HPDE6-E6E7 (cell line): ENCODE measurements at regions not wholly inside any gene's neighbourhood (a gene's known extent, or its start where the extent isn't known, plus 50 kb on each side); places are given as distances from the start of the nearest gene placed in this dataset.
"Not testable (repeated sequence)": the region's sequence is repeated elsewhere in the genome, so short reads cannot be mapped to it uniquely, and the experiment has no call there.

Experiments
- DNase-seq: peaks from one replicate; pipeline ENCODE4 v3.0.0; 2011; ENCODE audit warnings: missing footprints; ENCODE audit errors: extremely low spot score

DNA sequence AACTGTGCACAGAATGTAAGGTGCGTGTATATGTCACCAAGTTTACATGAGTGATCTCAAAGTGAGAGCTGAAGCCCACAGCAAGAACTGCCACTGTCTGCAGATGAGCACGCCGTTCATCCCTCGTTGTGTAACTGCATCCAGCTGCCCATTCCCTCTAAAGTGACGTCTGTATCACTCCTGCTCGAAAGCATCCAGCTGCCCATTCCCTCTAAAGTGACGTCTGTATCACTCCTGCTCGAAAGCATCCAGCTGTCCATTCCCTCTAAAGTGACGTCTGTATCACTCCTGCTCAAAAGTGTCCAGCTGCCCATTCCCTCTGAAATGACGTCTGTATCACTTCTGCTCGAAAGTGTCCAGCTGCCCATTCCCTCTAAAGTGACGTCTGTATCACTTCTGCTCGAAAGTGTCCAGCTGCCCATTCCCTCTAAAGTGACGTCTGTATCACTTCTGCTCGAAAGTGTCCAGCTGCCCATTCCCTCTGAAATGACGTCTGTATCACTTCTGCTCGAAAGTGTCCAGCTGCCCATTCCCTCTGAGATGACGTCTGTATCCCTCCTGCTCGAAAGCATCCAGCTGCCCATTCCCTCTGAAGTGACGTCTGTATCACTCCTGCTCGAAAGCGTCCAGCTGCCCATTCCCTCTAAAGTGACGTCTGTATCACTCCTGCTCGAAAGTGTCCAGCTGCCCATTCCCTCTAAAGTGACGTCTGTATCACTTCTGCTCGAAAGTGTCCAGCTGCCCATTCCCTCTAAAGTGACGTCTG lies 871.4 kb downstream of the TRIML1 start:
- DNase-seq, result not testable (repeated sequence)

DNA sequence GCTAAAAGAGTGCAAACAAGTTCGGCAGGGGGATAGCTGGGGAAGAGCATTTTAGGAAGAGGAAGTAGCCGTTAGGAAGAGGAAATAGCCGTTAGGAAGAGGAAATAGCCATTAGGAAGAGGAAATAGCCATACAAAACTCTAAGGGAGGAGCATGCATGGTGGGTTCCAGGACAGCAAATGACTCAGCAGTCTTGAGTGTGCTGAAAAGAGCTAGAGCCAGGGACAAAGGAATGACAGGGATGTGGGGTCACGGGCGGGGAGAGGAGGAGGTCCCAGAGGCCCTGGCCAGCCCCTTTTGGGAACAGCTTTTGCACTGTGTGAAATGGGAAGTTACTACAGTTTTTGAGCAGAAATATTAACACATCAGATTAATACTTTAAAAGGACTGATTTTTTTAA lies 882.6 kb downstream of the TRIML1 start:
- DNase-seq, result no peak

DNA sequence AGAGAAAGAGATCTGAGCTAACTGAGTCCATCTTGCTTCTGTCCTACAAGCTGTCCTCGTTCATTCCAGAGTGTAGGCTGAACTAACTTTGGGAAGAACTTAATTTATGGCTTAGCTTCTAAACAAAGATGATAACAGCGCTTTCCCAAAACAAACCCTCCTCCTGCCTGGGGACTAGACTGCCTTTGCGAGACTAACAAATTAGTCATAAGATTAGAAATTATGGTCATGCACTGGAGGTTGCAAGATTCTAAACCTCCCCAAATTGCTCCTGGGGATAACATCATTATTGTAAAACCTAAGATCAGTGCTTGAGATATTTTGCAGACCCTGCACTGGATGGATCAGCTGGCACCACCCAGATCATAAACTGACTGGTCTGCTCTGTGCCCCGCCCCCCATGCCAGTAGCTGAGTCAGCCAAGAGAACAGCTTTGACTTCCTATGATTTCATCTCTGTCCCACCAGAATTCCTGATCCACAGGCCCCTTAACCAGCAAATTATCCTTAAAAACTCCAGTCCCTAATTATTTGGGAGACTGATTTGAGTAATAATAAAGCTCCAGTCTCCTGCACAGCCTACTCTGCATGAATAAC lies 883.3 kb downstream of the TRIML1 start:
- no peak for DNase-seq

DNA sequence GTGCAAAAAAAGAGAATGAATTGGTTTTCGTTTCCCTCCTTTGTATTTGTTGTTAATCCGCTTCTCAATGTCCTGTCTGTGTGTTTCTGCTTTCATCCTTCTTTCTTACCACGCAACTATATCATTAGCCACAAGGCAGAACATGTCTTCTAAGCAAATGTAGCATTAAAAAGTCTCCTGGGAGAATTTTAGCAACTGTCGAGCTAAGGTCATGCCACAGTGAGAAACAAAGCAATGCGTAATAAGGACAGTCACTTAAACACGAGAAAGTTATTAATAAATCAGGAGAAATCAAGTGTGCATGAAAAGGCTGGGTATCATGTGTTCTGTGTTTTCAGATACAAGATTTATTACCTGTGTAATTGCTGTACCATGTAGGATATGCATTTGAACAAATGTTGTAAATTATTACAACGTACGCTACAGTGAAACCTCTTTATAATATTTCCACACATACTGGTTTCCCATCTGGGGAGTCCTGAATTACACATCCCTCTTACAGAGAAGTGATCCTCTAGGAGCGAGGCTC lies 890.8 kb downstream of the TRIML1 start:
- DNase-seq, result no peak

DNA sequence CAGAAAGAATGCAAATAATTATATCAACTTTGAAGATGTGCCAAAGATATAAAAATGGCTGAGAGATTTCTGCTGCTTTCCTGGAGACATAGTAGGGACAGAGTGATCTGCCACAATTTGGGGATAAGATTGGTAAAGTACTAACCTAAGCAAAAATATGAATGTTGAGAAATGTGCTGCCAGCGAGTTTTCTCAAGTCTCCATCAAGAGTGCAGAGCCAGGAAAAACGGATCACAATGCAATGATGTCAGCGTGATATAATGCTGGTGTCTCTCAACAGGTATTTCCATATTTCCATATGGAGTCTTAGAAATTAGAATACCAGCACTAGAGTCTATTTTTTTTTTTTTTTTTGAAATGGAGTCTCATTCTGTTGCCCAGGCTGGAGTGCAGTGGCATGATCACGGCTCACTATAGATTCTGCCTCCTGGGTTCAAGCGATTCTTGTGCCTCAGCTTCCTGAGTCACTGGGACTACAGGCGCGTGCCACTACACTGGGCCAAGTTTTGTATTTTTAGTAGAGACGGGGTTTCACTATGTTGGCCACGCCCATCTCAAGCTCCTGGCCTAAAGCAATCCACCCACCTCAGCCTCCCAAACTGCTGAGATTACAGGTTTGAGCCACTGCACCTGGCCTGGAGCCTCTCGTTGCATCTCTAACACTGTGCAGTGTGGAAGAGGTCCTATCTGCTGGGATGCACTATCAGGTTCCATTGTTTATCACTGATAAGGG lies 893.5 kb downstream of the TRIML1 start:
- no peak for DNase-seq

DNA sequence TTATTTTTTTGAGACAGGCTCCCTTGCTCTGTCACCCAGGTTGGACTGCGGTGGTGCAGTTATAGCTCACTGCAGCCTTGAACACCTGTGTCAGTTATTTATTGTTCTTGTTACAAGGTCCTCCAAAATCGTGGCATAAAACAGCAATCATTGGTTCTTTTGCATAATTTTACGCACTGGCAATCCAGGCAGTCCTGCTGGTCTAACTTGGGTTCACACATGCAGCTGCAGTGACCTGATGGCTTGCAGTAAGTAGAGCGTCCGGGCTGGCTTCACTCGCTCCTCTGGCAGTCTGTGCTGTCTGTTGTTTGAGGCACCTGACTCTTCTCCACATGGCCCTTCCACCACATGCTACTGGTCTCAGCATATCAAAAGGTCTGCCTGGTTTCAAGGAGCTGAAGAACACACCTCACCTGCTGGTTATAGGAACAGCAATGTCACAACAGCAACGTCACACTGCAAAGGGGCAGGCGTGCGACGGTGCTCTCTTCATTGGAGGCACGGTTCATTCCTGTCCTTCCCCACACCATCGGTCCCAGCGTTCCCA lies 894.6 kb downstream of the TRIML1 start:
- no peak for DNase-seq

DNA sequence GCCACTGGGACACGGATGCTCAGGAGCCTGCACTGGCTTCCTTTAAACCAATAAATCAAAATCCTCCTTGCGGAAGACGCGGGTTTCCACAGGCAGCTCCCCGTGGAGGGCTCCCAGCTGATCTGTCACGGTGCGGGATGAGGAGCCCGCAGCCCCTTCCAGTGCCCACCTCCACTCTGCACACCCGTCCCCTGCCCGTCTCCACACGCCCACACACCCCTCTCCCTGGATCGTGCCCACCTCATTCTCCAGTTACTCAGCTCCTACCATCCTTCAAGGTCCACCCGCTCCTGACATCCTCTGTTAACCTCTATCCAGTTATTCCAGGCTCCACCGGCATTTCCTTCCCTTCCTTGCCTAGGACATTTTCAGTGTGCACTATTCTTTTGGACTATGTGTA lies 895.9 kb downstream of the TRIML1 start:
- DNase-seq, result no peak

DNA sequence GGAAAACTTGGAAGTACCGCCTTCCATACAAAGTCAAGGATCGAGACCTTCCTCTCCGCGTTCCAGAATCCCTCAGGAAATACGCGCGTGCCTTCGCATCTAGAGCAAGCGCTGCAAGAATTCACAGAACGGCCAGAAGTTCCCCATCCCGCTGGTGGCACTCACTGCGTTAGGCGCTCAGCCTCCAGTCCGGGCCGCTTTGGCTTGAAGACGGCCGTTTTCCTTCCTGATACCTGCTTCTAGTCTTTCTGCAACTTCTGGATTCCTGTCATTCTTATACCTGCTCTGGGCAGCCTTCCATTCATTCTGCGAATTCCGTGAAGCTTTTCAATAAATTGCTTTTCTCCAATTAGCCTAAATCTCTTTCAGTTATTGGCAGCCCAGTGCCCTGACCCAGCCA lies 896.4 kb downstream of the TRIML1 start:
- no peak for DNase-seq

DNA sequence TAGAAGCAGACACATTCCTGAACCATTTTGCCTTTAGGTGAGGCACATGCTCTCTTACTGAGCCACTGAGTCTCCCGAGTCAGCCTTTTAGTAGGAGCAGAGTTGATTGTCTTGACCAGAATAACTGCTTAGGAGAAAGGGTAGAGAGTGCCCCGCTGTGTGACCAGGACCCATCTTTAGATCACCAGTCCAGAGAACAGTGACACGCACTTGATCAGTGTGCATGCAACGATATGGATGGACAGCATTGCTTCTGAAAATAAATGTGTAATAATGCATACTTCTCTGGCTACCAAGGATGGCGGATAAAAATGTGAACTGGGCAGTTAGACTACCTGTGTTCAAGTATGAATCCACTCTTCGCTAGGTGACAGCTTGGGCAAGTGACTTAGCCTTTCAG lies 897.7 kb downstream of the TRIML1 start:
- DNase-seq, result no peak

DNA sequence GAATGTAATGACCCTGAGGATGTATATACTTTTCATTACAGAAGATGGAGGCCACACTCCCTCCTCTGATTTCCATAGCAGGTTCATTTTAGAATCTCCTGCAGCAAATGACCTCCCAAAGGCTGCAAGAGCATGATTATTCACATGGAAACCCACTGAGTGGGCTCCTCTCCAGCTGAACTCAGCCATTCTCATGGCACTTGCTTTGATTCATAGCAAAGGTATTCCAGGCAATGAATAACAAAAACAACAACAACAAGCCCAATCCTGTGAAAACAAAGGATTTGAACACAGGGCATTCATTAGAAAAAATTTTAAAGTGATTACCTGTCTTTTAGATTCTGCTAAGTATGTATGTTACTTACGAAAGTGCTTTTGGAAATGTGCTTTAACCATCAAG lies 894.0 kb upstream of the FRG1 start:
- peak; percentile 22 for DNase-seq

DNA sequence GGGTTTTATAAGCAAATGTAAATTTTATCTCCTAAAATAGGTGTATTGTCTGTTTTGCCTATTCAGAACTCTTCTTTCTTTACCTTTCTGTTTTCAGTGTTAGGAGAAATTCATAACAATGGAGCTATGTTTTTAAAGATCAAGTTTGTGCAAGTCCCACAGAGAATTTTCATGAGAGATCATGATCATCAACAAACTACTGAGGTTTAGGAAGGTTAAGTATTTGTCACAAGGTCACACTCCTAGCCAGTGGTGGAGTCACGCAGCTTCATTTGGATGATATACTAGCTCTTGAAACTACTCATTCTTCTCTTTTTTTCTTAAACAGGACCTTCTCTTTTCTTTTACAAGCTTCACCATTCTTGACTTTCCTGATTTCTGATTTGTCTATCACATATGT lies 892.6 kb upstream of the FRG1 start:
- DNase-seq, result no peak

DNA sequence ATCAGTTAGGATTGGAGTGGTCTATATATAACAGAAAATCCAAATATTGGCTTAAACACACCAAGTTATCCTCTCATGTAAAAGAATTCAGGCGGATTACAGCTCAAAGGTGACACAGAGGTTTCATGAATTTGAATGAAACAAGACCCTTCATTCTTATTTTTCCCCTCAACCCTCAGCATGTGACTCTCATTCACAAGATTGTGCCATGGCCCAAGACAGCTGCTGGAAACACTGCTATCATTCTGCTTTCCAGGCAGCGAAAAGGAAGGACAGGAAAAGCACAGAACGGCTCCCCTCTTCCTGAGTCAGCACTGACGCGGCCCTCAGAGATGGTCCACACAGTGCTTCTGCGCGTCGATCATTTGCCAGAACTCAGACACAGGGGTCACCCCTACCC lies 891.0 kb upstream of the FRG1 start:
- DNase-seq, result no peak

DNA sequence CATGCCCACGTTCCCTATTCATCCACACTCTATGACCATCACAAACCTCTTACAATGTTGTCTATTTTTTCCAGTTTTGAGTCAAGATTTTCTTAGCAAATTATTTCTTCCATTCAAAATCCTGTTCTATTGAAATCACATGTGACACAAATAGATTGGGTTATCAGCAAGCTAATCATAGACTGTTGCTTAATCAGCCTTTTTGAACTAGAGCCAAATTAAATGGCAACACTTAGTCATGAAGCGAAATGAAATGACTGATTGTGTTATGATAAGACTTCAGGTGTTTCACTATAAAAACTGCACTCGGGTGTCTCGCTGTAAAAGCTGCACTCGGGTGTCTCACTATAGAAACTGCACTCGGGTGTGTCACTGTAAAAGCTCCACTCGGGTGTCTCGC lies 890.0 kb upstream of the FRG1 start:
- no peak for DNase-seq

DNA sequence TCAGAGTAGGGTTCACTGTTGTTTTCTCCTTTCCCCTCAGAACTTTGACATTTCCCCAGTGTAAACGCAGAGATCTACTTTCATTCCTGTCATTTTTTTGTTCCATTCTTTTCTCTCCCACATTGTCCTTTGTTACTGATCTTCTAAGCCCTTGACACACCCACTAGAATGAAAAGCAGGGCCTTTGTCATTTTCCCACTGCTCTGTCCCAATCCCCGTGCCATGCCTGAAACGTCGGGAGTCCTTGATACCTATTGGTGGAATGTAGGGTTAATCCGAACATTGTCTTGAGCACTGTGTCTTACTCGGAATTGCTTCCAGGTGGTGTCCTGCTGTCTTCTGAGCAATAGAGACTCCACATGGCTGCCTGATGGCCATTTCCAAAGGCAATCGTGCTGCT lies 887.1 kb upstream of the FRG1 start:
- no peak for DNase-seq

DNA sequence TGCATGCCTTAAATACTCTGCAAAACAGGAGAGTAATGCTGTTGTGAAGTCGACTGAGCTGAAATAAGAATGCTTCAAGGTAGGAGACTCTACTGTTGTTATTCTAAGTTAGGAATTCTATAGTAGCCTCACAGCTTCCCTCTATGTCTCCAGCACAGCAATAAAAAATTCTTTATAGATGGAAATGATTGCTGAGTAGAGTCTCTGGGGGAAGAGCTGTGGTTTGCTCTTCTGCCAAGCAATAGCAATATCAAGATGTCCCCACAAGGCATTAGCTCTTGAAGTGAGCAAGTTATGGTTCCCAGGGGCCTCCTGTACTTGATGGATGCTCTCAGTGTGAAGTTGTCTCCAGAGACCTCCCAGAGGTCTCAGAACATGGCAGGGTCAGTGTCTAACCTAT lies 880.6 kb upstream of the FRG1 start:
- DNase-seq, result no peak

DNA sequence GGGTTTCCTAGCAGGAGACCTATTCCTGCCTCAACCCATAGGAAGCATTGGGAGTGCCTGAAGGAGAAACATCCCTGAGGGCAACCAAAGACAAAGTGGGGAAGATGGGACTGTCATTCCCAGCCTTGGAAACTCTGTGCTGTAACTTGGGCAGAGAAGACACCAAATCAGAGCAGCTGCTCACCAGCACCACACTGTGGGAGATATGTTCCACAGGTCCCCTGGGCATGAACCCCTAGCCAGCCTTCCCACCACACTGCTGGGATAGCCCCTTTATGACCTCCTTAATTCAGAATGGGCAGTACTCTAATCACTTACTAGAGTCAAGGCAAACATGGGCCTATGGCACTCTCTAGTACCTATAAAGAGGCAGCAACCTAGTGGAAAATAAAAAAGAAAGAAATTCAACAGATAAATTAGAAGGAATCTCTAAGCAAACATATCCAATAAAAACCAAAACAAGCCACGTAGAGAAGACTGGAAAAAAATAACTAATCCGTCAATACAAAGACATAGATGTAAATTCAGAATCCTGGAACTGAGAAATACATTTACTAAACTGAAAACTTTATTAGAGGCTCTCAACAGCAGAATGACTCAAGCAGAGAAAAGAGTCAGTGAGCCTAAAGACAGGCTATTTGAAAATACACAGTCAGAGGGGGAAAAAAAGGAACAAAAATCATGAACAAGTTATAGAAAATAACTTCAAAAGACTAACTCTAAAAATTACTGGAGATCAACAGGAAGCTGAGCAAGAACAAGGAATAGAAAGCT lies 878.4 kb upstream of the FRG1 start:
- no peak for DNase-seq

DNA sequence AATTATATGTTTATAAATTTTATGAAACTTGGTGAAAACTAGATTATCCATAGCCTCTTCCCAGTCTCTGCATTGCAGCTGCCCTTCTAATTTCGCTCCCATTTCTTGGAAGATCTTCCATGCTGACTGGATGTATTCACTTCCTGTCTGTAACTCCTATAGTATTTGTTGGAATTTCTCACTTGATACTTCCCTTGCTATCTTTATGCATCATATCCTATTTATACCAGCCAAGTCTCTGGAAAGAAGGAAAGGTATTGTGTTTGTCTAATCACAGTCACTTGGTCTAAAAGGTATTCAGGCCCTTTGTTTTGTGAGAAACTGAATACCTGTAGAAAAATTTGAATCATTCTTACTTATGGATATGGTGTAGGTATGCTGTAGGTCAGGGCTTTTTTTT lies 870.9 kb upstream of the FRG1 start:
- no peak for DNase-seq

DNA sequence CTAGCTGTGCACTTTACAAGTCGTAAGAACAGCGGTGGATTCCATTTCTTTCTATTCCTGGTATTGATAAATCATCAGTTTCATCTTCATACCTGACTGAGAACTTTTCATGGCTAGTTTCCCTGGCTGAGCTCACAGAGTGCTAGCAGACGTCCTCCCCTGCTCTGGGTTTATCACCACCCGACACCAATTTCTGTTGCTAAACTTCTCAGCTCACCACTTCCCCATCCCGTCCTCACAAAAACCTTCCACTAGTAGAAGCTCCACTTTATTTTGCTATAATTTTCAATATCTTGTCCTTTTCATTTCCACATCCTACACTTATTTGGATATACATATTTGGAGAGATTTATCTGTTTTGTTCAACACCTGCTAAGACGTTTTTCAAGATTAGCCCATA lies 869.4 kb upstream of the FRG1 start:
- DNase-seq, result no peak

DNA sequence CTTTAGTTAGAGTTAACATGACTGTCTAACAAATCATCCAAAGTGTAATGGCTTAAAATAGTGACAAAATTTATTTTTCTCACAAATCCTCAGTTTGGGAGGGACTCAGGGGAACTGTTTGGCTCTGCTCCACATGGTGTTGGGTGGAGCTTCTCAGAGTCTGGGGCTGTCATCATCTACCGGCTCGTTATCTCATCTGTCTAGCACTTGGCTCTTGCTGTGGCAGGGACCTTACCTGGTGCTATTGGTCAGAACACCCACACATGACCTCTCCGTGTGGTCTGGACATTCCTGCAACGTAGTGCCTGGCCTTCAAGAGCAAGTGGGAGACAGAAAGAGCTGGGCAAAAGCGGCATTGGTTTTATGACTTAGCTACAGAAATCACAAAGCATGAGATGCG lies 866.9 kb upstream of the FRG1 start:
- DNase-seq, result no peak

DNA sequence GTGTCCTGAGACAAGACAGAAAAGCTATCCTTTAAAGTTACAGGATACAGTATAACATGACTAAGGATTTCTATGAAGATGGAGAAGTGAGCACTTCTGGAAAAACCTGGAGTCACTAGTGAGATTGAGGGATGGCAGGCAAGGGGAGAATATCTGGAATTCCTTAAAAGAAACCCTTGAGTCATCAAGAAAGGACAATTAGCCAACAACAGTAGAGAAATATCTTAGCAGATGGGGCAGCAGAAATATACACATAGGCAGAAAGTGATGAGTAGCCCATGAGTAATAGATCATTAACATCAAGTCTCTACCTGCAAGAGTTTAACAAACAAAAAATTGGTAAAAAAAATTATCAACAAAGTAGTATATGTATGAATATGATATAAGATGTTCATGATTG lies 858.8 kb upstream of the FRG1 start:
- peak; percentile 56 for DNase-seq

DNA sequence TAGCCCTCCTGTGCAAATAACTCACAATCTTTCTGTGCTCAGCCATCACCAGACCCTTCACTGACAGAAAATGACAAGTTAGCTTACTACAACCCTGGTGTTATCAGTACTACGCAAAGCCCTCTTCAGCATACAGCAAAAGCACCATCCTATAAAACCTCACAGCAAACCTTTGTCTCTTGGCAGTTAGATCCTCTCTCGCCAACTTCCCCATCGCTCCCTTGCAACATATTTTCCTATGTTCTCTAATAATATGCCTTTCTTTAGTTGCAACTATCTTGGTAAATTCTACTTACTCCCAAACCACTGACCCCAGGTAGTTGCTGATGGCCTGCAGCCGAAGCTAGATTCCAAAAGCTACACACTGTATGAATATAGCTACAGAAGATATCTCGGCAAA lies 856.9 kb upstream of the FRG1 start:
- no peak for DNase-seq

DNA sequence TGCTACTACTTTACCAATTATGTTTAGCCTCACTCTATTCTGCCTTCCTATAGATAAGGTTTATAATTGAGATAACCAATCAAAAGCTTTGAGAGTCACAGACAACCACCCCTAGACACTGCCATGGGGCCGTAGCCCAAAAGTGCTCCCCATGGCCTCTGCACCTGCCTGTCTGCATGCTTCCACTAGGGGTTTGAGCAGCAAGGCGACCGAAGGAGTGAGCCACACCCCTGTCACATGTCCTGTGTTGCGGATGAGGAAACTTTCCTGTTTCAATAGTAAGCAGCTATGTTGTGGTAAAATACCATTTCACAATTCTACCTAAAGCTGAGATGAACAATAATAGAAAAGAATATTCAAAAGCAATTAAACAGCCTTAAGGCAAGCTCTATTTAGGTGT lies 856.0 kb upstream of the FRG1 start:
- no peak for DNase-seq
